Pancreas (tissue), 10 donors: ENCODE measurements at regions not wholly inside any gene's neighbourhood (a gene's known extent, or its start where the extent isn't known, plus 50 kb on each side); places are given as distances from the start of the nearest gene placed in this dataset.

ENCODE experiments used
- ATAC-seq, 4 donors: fragments of 200-7000 bp; cut with Tn5 transposase; one replicate each; pipeline versions ENCODE4 v1.8.0 to v1.9.1; 2020; ENCODE audit warnings: mild to moderate bottlenecking in 4 of 4, moderate library complexity in 4 of 4
- DNase-seq, 6 donors: peaks; one replicate each; pipeline ENCODE4 v3.0.0-alpha.2; 2020
- FAIRE-seq: peaks from 2 replicates; lab custom pipeline; 2012; peaks lifted over from hg19 to GRCh38; lab: Jason Lieb, UNC
- H3K27ac ChIP-seq, 4 donors: fragments of 200-600 bp; sonication (generic); 1 replicate in 3 of 4; 2 replicates in 1 of 4; pipeline versions ENCODE4 v1.5.0 to v1.8.0; 2020
- H3K27me3 ChIP-seq, 4 donors: fragments of 200-600 bp; one replicate each; pipeline ENCODE4 v1.8.0; 2021
- H3K36me3 ChIP-seq, 3 donors: fragments of 200-600 bp; sonication (generic) in 1 of 3; one replicate each; pipeline versions ENCODE4 v1.5.0 to v1.8.0; 2020 to 2021
- H3K4me1 ChIP-seq, 3 donors: fragments of 200-600 bp; one replicate each; pipeline ENCODE4 v1.8.0; 2021
- H3K4me3 ChIP-seq, 4 donors: fragments of 200-600 bp; sonication (generic) in 2 of 4; one replicate each; pipeline versions ENCODE4 v1.5.0 to v1.8.0; 2020 to 2021
- H3K9me3 ChIP-seq, 4 donors: fragments of 200-600 bp; one replicate each; pipeline ENCODE4 v1.8.0; 2021
- WGBS, 2 donors: extraction: QIAGEN DNeasy Blood & Tissue Kit; methylation state at CpG; one replicate each; pipeline ENCODE4 v1.1.7; 2013; 5-methylcytosine and 5-hydroxymethylcytosine counted together
- intact Hi-C, 3 donors: fragments of 100-400 bp; cut with DNase I; formaldehyde crosslinking; loops; one replicate each; pipeline versions ENCODE4 v1.11.1 to v1.14.2; 2022
- TF ChIP-seq, protein P1 (sequence below), 4 donors: fragments of 200-600 bp; sonication (generic) in 3 of 4; IDR thresholded peaks; one replicate each; pipeline versions ENCODE4 v1.5.0 to v1.8.0; 2021; ENCODE audit warnings: antibody characterized with exemption in 4 of 4
- donor health status: healthy with polysubstance abuse.
- donor health status: DM: no; HTN: no; CAD: no; lungs with moderate emphysema.
- donor health status: DM: no; HTN: no; CAD: no.
- donor health status: control.
- donor health status: control.
- donor health status: Bipolar disorder and iron deficiency.
- donor health status: DM: yes; HTN: yes; CAD: no.
- donor health status: DM: no; HTN: no; CAD: no.
- donor health status: DM: no; HTN: no; CAD: no.
- donor health status: DM: yes; HTN: yes; CAD: no.

DNA sequence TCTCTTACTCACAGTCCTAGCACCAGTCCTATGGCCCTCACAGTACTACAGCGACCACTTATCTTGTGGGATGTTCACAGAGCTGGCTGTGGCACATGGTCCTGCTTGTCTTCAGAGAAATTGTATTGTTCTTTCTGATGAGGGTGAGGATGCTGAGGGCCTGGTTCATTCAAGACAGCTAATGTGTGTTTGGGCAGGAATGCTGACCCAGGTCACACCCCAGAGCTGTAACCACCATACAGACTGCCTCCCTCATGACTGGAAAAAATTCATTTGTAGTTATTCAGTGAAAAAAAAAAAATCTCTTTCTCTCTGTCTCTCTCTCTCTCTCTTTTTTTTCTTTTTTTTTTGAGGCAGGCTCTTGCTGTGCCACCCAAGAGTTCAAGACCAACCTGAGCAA, 83.5 kb downstream of the KLF6 start:
- Histone ChIP-seq H3K27me3 (no peaks in the 10 kb centered on the region), H3K27ac (no peak overlapping the region), H3K4me1 (no peaks in the 10 kb centered on the region), H3K9me3 (no peaks in the 10 kb centered on the region), H3K36me3 (no peaks in the 10 kb centered on the region), H3K4me3 (no peak overlapping the region)
- DNase-seq (no peak), ATAC-seq (no peak), FAIRE-seq (no peak)
- WGBS, 2 donors = 88 to 93% methylated on average over 1 of the region's 1 CpG
- intact Hi-C loops = no loop called here
- TF ChIP-seq, protein P1, sequence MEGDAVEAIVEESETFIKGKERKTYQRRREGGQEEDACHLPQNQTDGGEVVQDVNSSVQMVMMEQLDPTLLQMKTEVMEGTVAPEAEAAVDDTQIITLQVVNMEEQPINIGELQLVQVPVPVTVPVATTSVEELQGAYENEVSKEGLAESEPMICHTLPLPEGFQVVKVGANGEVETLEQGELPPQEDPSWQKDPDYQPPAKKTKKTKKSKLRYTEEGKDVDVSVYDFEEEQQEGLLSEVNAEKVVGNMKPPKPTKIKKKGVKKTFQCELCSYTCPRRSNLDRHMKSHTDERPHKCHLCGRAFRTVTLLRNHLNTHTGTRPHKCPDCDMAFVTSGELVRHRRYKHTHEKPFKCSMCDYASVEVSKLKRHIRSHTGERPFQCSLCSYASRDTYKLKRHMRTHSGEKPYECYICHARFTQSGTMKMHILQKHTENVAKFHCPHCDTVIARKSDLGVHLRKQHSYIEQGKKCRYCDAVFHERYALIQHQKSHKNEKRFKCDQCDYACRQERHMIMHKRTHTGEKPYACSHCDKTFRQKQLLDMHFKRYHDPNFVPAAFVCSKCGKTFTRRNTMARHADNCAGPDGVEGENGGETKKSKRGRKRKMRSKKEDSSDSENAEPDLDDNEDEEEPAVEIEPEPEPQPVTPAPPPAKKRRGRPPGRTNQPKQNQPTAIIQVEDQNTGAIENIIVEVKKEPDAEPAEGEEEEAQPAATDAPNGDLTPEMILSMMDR (IDR thresholded peaks at IDR 0.05) = no peak

DNA sequence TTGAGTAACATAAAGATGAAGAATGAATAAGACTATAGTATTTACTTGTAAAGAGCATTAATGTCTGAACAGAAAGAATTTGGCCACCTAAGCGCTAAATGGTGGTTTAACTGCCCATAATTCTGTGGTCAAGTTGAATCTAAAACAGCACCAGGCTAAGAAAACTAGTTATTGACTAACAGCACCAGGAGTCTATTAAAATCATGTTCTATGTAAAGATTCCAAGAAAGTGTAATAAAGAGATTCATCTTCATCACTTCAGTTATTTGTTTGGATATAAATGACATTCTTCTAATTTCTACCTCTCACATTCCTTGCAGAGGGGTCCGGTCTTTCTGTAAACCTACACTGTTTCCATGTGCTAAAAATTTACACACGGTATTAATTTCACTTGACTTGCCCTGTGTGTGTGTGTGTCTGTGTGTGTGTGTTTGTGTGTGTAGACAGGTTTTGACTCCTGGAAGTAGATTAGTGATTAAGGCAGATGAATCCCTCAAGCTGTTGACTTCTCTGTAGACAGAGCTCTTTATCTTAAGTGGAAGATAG, 84.4 kb downstream of the KLF6 start:
- H3K4me1 ChIP-seq = no peaks in the 10 kb centered on the region
- no peak for DNase-seq
- no peaks in the 10 kb centered on the region for H3K9me3 ChIP-seq
- no peak overlapping the region for H3K27ac ChIP-seq
- H3K4me3 ChIP-seq = no peak overlapping the region
- FAIRE-seq = no peak
- no peaks in the 10 kb centered on the region for H3K27me3 ChIP-seq
- intact Hi-C loops = no loop called here
- TF ChIP-seq, protein P1 (IDR thresholded peaks at IDR 0.05) = no peak
- no peaks in the 10 kb centered on the region for H3K36me3 ChIP-seq
- ATAC-seq = no peak
- 44 to 49% methylated on average over 3 of the region's 3 CpGs for WGBS, 2 donors

DNA sequence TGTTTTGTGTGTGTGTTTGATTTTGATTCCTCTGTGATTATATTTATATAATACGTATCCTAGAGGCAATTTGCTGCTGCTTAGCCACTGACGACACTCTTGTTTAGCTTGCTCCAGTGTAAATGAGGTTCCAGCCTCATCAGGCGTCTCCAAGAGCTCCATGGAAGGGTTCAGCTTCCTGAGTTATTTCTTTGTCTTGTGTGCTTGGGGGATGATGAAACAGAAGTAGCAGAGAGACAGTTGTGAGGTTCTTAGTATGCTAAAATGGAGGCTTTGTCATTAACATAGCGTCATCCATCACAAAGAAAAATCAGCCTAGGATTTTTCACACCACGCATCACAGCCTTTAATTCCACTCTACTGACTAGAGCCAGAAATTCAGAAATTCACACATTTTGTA, 85.1 kb downstream of the KLF6 start:
- H3K9me3 ChIP-seq = no peaks in the 10 kb centered on the region
- no peak overlapping the region for H3K27ac ChIP-seq
- intact Hi-C loops = no loop called here
- ATAC-seq (no peak), DNase-seq (no peak), FAIRE-seq (no peak)
- no peak overlapping the region for H3K4me3 ChIP-seq
- H3K27me3 ChIP-seq = no peaks in the 10 kb centered on the region
- no peaks in the 10 kb centered on the region for H3K36me3 ChIP-seq
- H3K4me1 ChIP-seq = no peaks in the 10 kb centered on the region
- TF ChIP-seq, protein P1 (IDR thresholded peaks at IDR 0.05) = no peak
- WGBS, 2 donors = 77 to 81% methylated on average over 5 of the region's 5 CpGs

DNA sequence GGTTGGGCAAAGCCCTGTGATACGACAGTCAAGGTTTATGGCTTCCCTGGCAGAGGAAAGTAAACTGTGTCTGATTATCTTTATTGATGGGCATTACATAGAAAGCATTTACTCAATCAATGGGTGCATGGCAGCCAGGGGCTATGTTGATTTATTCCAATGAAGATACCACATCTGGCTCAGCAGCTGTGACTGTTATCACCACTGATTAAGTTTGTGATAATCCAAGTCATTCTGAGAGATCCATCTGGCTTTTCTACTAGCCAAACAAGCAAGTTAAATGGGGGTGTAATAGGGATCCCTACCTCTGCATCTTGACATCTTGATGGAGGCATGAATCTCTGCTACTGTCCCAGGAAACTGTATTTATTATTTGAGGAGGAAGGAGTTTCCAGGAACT, 86.7 kb downstream of the KLF6 start:
- no peaks in the 10 kb centered on the region for H3K27me3 ChIP-seq
- ATAC-seq (no peak), DNase-seq (no peak), FAIRE-seq (no peak)
- no peak overlapping the region for H3K27ac ChIP-seq
- no peaks in the 10 kb centered on the region for H3K4me1 ChIP-seq
- intact Hi-C loops = no loop called here
- TF ChIP-seq, protein P1 (IDR thresholded peaks at IDR 0.05) = no peak
- H3K4me3 ChIP-seq = no peak overlapping the region
- 65 to 81% methylated on average over 1 of the region's 1 CpG for WGBS, 2 donors
- no peaks in the 10 kb centered on the region for H3K36me3 ChIP-seq
- H3K9me3 ChIP-seq = no peaks in the 10 kb centered on the region

DNA sequence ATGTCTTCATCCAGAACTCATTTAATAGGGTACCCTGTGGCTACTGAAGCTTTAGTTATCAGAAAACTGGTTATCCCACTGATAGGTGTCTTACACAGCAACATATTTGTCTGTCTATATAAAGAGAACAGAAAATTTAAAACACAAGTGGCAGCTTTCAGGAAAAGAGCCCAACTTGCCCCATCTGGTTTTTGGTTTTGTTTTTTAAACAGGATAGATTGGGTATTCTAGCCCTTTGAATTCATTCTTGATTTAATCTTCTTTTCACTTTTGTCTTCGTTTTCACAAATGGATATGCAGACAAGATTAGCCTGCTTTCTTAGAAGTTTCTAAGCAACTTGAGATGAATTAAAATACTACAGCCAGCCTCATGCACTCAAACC, 91.3 kb downstream of the KLF6 start:
- no peaks in the 10 kb centered on the region for H3K36me3 ChIP-seq
- H3K9me3 ChIP-seq = no peaks in the 10 kb centered on the region
- H3K27me3 ChIP-seq = no peaks in the 10 kb centered on the region
- ATAC-seq = no peak
- intact Hi-C loops = no loop called here
- no peak for FAIRE-seq
- no peaks in the 10 kb centered on the region for H3K4me1 ChIP-seq
- 44 to 61% methylated on average over 1 of the region's 1 CpG for WGBS, 2 donors
- H3K27ac ChIP-seq = no peak overlapping the region
- DNase-seq = no peak
- no peak overlapping the region for H3K4me3 ChIP-seq
- TF ChIP-seq, protein P1 (IDR thresholded peaks at IDR 0.05) = no peak
